Stimulated activated CD8-positive, alpha-beta memory T cell treated with anti-CD3 and anti-CD28 coated beads, Interleukin-4, amount 100 ng/mL, for 48 hours (primary cell): ENCODE measurements at regions not wholly inside any gene's neighbourhood (a gene's known extent, or its start where the extent isn't known, plus 50 kb on each side); places are given as distances from the start of the nearest gene placed in this dataset.

Experiments
- DNase-seq: peaks from one replicate; pipeline ENCODE4 v3.0.0-alpha.2; 2020

- DNase-seq: no peak
These were observed 101.1 kb upstream of the MEF2C start for GRCh38 chr5:88984040-88984439.

GRCh38 chr5:88979726-88980125 lies 96.7 kb upstream of the MEF2C start:
- DNase-seq: no peak

- DNase-seq: no peak
These were observed 96.3 kb upstream of the MEF2C start for GRCh38 chr5:88979244-88979643.

GRCh38 chr5:88976914-88977313 lies 93.9 kb upstream of the MEF2C start:
- no peak for DNase-seq

- DNase-seq: no peak
These were observed 84.9 kb upstream of the MEF2C start for GRCh38 chr5:88967633-88968585.

GRCh38 chr5:88964831-88965230 lies 81.8 kb upstream of the MEF2C start:
- no peak for DNase-seq

GRCh38 chr5:88957013-88957412 lies 74.0 kb upstream of the MEF2C start:
- DNase-seq: no peak

GRCh38 chr5:88956416-88956815 lies 73.4 kb upstream of the MEF2C start:
- no peak for DNase-seq

- DNase-seq: no peak
These were observed 72.4 kb upstream of the MEF2C start for GRCh38 chr5:88955403-88955802.

GRCh38 chr5:88954511-88954910 lies 71.5 kb upstream of the MEF2C start:
- no peak for DNase-seq

- no peak for DNase-seq
These were observed 70.1 kb upstream of the MEF2C start for GRCh38 chr5:88952996-88953643.

- no peak for DNase-seq
These were observed 69.4 kb upstream of the MEF2C start for GRCh38 chr5:88952344-88952743.

GRCh38 chr5:88951457-88951856 lies 68.5 kb upstream of the MEF2C start:
- no peak for DNase-seq

- no peak for DNase-seq
These were observed 66.0 kb upstream of the MEF2C start for GRCh38 chr5:88948746-88949600.

GRCh38 chr5:88944751-88945531 lies 62.0 kb upstream of the MEF2C start:
- no peak for DNase-seq

- no peak for DNase-seq
These were observed 58.6 kb upstream of the MEF2C start for GRCh38 chr5:88941581-88941980.

- no peak for DNase-seq
These were observed 57.7 kb upstream of the MEF2C start for GRCh38 chr5:88940713-88941112.

- no peak for DNase-seq
These were observed 56.3 kb upstream of the MEF2C start for GRCh38 chr5:88939300-88939699.

GRCh38 chr5:88938488-88938887 lies 55.5 kb upstream of the MEF2C start:
- DNase-seq: no peak

- no peak for DNase-seq
These were observed 54.4 kb upstream of the MEF2C start for GRCh38 chr5:88937406-88937805.

- DNase-seq: no peak
These were observed 51.5 kb upstream of the MEF2C start for GRCh38 chr5:88934439-88934838.
